PFSK-1 (cell line): ENCODE measurements at regions not wholly inside any gene's neighbourhood (a gene's known extent, or its start where the extent isn't known, plus 50 kb on each side); places are given as distances from the start of the nearest gene placed in this dataset.

Experiments
- FOXP2 ChIP-seq: optimal IDR thresholded peaks from 2 replicates; pipeline ENCODE3; 2011; ENCODE audit warnings: borderline replicate concordance, control low read depth, inconsistent platforms; ENCODE audit not compliant: insufficient read depth; ENCODE audit errors: extremely low read length, extremely low read depth
- POLR2AphosphoS5 ChIP-seq: IDR thresholded peaks from 2 replicates; pipeline ENCODE4 v1.6.1; 2012; ENCODE audit warnings: low read depth, mild to moderate bottlenecking, control low read depth, low read length, moderate library complexity
- SIN3A ChIP-seq: IDR thresholded peaks from 2 replicates; pipeline ENCODE4 v1.6.1; 2012; ENCODE audit warnings: mild to moderate bottlenecking, low read length, moderate library complexity, borderline replicate concordance; ENCODE audit not compliant: insufficient read depth
- TAF1 ChIP-seq: IDR thresholded peaks from 2 replicates; pipeline ENCODE4 v1.6.1; 2012; ENCODE audit warnings: low read length, control low read depth, borderline replicate concordance; ENCODE audit not compliant: insufficient read depth
- TF ChIP-seq, protein P1 (sequence below), 2 experiments: IDR thresholded peaks; 2 replicates each; pipeline versions ENCODE4 v1.6.1 to v1.8.0; 2011 to 2012; ENCODE audit warnings: low read depth in 2 of 2, low read length in 2 of 2, control low read depth in 1 of 2, inconsistent platforms in 1 of 2, mild to moderate bottlenecking in 1 of 2, moderate library complexity in 1 of 2; ENCODE audit not compliant: insufficient read depth in 1 of 2

DNA sequence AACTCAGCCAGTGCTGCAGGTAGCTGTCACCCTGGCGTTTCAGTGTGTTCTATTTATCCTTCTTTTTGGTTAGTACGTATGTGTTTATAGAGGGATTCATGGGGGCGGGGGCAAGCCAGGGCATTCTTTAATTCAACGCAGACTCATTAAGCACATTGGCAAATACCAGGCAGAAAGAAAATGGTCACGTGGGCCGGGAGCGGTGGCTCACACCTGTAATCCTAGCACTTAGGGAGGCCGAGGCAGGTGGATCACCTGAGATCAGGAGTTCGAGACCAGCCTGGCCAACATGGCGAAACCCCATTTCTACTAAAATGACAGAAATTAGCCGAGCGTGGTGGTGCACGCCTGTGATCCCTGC is 69.1 kb downstream of the HAPSTR1 start:
- TF ChIP-seq POLR2AphosphoS5, result no peak
- TF ChIP-seq TAF1, result no peak
- TF ChIP-seq SIN3A, result no peak
- TF ChIP-seq, protein P1, sequence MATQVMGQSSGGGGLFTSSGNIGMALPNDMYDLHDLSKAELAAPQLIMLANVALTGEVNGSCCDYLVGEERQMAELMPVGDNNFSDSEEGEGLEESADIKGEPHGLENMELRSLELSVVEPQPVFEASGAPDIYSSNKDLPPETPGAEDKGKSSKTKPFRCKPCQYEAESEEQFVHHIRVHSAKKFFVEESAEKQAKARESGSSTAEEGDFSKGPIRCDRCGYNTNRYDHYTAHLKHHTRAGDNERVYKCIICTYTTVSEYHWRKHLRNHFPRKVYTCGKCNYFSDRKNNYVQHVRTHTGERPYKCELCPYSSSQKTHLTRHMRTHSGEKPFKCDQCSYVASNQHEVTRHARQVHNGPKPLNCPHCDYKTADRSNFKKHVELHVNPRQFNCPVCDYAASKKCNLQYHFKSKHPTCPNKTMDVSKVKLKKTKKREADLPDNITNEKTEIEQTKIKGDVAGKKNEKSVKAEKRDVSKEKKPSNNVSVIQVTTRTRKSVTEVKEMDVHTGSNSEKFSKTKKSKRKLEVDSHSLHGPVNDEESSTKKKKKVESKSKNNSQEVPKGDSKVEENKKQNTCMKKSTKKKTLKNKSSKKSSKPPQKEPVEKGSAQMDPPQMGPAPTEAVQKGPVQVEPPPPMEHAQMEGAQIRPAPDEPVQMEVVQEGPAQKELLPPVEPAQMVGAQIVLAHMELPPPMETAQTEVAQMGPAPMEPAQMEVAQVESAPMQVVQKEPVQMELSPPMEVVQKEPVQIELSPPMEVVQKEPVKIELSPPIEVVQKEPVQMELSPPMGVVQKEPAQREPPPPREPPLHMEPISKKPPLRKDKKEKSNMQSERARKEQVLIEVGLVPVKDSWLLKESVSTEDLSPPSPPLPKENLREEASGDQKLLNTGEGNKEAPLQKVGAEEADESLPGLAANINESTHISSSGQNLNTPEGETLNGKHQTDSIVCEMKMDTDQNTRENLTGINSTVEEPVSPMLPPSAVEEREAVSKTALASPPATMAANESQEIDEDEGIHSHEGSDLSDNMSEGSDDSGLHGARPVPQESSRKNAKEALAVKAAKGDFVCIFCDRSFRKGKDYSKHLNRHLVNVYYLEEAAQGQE (IDR thresholded peaks at IDR 0.05; ENCODE audit: insufficient read depth in 1 of 2, low read depth in 2 of 2, low read length in 2 of 2), result no peak
- no peak for TF ChIP-seq FOXP2
